DOHH2 (cell line): ENCODE measurements at regions not wholly inside any gene's neighbourhood (a gene's known extent, or its start where the extent isn't known, plus 50 kb on each side); places are given as distances from the start of the nearest gene placed in this dataset.

Experiments
- CTCF ChIP-seq: fragments of 200-600 bp; sonication (generic); IDR thresholded peaks from one replicate; pipeline ENCODE4 v1.5.1; 2014; ENCODE audit warnings: antibody characterized with exemption, mild to moderate bottlenecking, low read depth, low read length; ENCODE audit not compliant: poor library complexity, severe bottlenecking
- EZH2phosphoT487 ChIP-seq: fragments of 200-600 bp; sonication (generic); IDR thresholded peaks from 2 replicates; pipeline ENCODE4 v1.6.1; 2017; ENCODE audit warnings: borderline replicate concordance, mild to moderate bottlenecking, antibody characterized with exemption, low read length, moderate library complexity, mixed read lengths

DNA sequence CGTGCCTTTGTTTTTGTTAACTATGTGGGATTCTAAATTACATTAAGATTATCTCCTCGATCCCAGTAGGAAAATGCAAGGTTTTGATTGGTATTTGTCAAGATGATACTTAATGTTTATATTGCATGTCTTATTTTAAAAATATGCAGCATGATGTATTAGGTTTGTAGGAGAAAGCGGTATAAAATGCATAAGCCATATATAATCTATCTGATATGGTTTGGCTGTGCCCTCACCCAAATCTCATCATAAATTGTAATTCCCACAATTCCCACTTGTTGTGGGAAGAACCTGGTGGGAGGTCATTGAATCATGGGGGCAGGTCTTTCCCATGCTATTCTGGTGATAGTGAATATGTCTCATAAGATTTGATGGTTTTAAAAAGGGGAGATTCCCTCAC, 198.1 kb upstream of the NCAM2 start:
- TF ChIP-seq EZH2phosphoT487: no peak
- no peak for TF ChIP-seq CTCF
